HG02642 (cell line): ENCODE measurements at regions not wholly inside any gene's neighbourhood (a gene's known extent, or its start where the extent isn't known, plus 50 kb on each side); places are given as distances from the start of the nearest gene placed in this dataset.
A peak's percentile ranks its signal among the peaks of the same experiment; 100 is the strongest.
"Not testable (repeated sequence)": the region's sequence is repeated elsewhere in the genome, so short reads cannot be mapped to it uniquely, and the experiment has no call there.

ENCODE experiments used
- ATAC-seq: cut with Tn5 transposase; IDR thresholded peaks from one replicate; pipeline ENCODE4 v1.9.1; 2021; ENCODE audit warnings: mild to moderate bottlenecking; ENCODE audit not compliant: unreplicated experiment, poor library complexity

GRCh38 chr11:97610000-97610399 lies 1220.2 kb downstream of the JRKL start:
- ATAC-seq, result no peak

GRCh38 chr11:97610854-97611253 lies 1221.0 kb downstream of the JRKL start:
- ATAC-seq, result no peak

- no peak for ATAC-seq
Measured at GRCh38 chr11:97611345-97611744, 1221.5 kb downstream of the JRKL start.

GRCh38 chr11:97614606-97615005 lies 1224.8 kb downstream of the JRKL start:
- no peak for ATAC-seq

- no peak for ATAC-seq
Measured at GRCh38 chr11:97615546-97615945, 1225.7 kb downstream of the JRKL start.

GRCh38 chr11:97617031-97617430 lies 1227.2 kb downstream of the JRKL start:
- ATAC-seq, result no peak

GRCh38 chr11:97620007-97620406 lies 1230.2 kb downstream of the JRKL start:
- no peak for ATAC-seq

GRCh38 chr11:97621282-97621681 lies 1231.5 kb downstream of the JRKL start:
- ATAC-seq, result no peak

- ATAC-seq, result no peak
Measured at GRCh38 chr11:97622795-97623194, 1233.0 kb downstream of the JRKL start.

GRCh38 chr11:97636741-97637140 lies 1246.9 kb downstream of the JRKL start:
- not testable (repeated sequence) for ATAC-seq

- ATAC-seq, result no peak
Measured at GRCh38 chr11:97637701-97638100, 1247.9 kb downstream of the JRKL start.

GRCh38 chr11:97638641-97639224 lies 1248.9 kb downstream of the JRKL start:
- no peak for ATAC-seq

- no peak for ATAC-seq
Measured at GRCh38 chr11:97641988-97642387, 1252.2 kb downstream of the JRKL start.

GRCh38 chr11:97645736-97646135 lies 1255.9 kb downstream of the JRKL start:
- ATAC-seq, result no peak

GRCh38 chr11:97656356-97656755 lies 1266.5 kb downstream of the JRKL start:
- ATAC-seq, result no peak

GRCh38 chr11:97657852-97658251 lies 1268.0 kb downstream of the JRKL start:
- ATAC-seq, result no peak

GRCh38 chr11:97667057-97667456 lies 1277.2 kb downstream of the JRKL start:
- ATAC-seq, result no peak

- ATAC-seq, result peak; percentile 53
Measured at GRCh38 chr11:97683733-97684132, 1293.9 kb downstream of the JRKL start.

GRCh38 chr11:97684486-97685439 lies 1295.0 kb downstream of the JRKL start:
- ATAC-seq, result no peak

GRCh38 chr11:97685695-97686094 lies 1295.9 kb downstream of the JRKL start:
- no peak for ATAC-seq

- ATAC-seq, result no peak
Measured at GRCh38 chr11:97687111-97687510, 1297.3 kb downstream of the JRKL start.

GRCh38 chr11:97691061-97691460 lies 1301.2 kb downstream of the JRKL start:
- ATAC-seq, result no peak
